T-helper 1 cell treated with Interleukin-12 subunit alpha and Interleukin-12 subunit beta and Interleukin-4 antibody, amounts not matched to agents 30 ng/mL and 1 ng/mL, for 36 hours (primary cell): ENCODE measurements at regions not wholly inside any gene's neighbourhood (a gene's known extent, or its start where the extent isn't known, plus 50 kb on each side); places are given as distances from the start of the nearest gene placed in this dataset.
"Not testable (repeated sequence)": the region's sequence is repeated elsewhere in the genome, so short reads cannot be mapped to it uniquely, and the experiment has no call there.

Source experiments
- intact Hi-C: fragments of 100-400 bp; cut with micrococcal nuclease; formaldehyde crosslinking; loops from one replicate; pipeline ENCODE4 v1.15.1; 2024

DNA sequence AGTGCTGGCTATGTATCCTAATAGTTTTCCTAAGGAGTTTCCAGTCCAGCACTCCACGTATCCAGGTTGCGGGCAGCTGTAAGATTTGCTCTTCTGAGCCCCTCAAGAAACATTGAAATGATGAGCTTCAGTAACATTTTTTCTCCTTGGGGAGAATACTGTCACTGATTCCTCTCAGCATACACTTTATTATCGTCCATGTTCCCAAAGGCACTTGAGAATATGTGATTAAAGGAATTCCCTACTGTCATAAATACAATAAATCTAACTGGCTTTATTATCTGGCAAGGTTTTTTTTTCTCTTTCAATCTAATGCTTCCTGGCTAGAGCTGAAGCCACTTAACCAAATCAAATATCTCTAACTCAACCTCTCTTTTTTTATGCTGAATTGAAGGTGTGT lies 359.2 kb upstream of the PKN2 start:
- intact Hi-C loops = no loop called here

DNA sequence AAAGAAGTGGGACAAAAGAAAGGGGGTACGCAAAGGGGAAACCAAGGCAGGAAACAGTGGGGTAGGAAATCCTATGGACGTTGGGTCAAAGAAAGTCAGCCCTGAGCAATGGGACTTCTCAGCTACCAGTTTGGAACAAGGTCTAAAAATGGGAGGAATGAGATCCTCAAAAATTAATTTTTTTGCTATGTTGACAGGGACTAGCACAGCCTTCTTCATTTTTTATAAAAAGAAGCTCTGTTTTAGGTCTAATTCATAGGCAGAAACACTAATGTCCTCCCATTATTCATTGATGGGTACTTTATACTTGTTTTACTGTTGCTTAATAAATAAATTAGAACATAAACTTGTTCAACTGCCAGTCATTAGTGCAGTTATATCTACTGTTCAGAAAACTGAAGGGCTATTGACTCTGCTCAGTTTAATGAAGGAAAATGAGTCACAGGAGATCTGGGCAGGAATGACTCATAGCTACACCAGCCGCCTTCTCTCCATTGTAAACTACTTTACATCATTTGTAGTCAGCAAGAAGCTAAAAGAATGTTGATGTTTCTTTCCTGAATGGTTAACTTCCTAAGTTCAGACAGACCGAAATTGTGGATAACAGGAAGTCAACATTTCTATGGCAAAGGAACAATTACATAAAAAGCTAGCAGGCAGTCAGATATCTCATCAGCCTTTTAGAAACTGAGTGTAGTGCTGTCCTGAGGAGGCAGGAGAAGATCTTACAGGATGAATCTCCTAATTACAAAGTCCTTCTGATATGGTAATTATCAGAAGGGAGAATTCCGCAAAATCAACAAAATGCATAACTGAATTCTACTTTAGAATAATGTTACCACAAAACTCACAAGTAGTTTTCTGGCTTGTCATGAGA lies 356.4 kb upstream of the PKN2 start:
- intact Hi-C loops = no loop called here

DNA sequence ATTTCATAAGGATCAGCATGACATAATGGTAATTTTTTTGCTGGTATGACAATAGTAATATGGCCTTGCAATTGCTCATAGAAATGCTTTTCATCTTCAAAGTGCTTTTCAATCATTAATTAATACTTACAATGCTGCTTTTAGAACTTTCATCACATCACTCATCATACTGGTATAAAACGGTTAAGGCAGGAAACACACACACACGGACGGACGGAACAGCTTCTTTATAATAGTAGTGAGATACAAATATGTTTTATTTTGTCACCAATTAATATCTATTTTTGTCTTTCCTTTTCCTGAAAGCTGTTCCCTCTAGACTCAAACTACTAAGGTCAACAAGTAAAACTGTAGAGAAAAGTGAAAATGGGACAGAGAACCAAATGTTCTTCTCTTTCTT lies 353.9 kb upstream of the PKN2 start:
- intact Hi-C loops = no loop called here

DNA sequence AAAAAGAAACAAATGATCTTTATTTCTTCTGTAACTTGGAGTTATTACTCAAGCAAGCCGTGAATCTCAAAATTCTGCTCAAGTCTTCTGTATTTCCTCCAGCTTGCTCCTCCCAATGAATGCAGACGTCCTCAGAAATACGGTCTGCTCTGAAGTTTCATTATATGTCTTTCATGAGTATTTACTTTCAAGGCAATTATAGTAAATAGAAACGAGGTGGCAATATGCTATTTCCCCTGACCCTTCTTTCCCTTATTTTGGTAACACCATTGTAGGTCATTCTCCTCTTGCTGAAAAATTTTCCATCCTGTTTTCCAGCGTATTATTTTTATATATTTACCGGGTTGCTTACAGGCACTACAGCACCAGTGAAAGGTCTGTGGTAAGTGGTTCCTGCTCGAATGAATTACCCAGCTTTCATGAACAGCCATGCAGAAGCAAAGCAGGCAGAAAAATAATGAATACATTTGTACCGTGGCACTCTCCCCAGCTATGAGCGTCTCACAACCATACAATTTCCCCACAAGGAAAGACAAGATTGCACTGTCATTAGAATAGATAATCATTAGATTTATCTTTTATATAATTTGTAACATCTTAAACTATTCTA lies 350.9 kb upstream of the PKN2 start:
- intact Hi-C loops = no loop called here

DNA sequence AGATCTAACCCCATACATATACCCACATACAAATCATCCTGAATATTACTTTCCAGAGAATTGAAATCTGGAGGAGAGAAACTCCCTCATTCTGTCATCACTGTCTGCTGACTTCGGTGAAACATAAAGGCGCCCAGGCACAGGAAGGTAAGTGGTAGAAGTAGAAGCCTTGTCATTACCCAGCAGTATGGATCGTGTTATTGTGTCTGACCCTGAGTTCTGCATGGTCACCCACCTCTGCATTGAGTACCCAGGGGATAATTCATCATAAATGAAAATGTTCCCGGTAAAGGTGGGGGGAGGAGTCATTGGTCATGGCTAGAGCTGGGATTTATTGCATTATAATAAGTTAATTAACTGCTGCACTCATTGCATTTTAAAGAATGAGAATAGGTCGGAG lies 342.6 kb upstream of the PKN2 start:
- intact Hi-C loops = no loop called here

DNA sequence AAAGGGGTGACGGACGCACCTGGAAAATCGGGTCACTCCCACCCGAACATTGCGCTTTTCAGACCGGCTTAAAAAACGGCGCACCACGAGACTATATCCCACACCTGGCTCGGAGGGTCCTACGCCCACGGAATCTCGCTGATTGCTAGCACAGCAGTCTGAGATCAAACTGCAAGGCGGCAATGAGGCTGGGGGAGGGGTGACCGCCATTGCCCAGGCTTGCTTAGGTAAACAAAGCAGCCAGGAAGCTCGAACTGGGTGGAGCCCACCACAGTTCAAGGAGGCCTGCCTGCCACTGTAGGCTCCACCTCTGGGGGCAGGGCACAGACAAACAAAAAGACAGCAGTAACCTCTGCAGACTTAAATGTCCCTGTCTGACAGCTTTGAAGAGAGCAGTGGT lies 342.0 kb upstream of the PKN2 start:
- intact Hi-C loops = not testable (repeated sequence)

DNA sequence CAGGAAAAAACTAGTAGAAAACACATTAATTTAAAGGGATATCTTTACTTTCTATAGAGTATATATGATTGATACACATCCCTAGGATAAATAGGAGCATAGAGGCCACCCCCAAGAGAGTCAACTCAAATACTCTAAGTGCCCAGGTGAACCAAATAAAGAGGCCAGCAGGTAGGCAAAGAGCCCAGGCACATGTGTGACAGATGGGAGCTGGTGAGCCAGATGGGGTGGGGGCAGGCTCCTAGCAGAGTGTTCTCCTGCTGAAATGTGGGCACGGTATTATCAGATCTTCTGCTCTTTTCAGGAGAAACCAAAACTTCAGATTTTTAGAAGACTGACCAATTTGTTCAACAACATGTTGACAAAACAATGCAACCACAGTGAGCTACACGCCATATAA lies 333.4 kb upstream of the PKN2 start:
- intact Hi-C loops = no loop called here

DNA sequence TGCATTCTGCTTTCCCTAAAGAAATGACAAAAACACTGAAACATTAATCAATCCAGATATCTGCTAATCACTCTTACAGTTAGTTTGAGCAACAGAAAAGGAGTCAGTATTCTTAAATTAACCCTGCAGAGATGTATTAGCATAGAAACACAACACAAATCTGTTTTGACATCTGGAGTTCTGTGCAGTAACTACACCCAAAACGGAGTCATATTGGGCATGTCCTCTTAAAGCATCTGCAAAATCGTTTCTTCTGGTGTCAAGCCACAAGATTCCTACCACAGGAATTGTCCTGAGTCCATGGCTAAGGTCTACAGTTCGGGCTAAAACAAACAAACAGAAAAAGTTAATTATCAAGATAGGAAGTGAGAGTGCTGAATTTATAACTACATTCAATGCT lies 332.1 kb upstream of the PKN2 start:
- intact Hi-C loops = no loop called here

DNA sequence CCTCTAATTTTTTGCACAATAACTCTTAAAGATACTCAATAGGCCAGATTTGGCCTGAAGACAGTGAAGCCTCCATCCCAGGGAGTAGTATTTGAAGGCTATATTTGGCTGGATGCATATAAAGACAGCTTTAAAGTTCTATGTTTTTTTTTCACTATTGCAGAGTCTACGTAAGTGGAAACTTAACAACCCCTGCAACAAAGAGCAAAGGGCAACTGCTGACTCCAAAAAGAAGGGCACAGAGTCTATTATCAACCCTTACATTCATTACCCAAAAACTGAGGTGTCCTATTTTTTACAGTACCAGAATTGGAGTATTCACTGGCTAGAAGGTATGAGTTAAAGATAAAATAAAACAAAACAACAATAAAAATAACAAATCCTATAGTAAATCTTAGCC lies 329.8 kb upstream of the PKN2 start:
- intact Hi-C loops = no loop called here

DNA sequence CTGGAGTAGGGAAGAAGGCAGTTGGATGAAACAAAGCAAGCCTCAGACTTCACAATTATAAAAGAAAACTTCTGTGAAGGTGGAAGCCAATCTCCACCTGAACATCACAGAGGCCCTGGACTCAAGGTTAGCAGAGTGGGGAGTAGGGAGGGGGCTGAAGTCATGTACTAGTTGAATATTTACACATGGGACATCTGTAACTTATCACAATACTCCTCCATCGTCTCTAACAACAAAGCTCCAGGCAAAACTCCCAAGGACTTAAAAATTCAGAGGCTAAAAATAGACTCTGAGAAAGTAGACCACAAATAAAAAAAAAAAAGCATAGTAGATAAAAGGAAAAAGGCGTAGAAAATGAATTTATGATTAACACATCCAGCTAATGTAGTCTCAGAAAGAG lies 326.3 kb upstream of the PKN2 start:
- intact Hi-C loops = no loop called here

DNA sequence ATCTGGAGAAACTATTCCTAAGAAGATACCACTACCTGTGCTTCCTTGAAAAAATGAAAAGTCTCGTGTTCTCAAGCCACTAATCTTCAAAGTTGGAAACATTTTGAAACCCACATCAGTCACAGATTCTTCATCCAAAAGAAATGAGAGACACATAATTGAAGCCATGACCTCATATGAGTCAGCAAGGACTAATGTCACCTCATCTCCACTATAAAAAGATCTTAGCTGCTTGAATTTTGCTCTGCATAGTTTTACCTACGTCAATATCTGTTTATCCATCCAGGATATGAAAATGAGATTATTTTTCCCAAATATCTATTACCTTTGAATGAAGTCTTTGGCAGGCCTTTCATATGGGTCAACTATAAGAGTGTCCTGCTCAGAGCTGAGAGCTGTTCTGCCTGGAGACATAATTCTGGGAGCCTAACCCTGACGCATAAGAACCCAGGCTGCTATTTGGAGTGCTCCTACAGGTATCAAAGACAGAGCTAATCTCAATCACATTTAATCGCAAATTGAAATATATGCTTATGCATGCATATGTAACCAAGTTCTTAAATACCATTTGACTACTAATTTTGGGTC lies 312.5 kb upstream of the PKN2 start:
- intact Hi-C loops = no loop called here

DNA sequence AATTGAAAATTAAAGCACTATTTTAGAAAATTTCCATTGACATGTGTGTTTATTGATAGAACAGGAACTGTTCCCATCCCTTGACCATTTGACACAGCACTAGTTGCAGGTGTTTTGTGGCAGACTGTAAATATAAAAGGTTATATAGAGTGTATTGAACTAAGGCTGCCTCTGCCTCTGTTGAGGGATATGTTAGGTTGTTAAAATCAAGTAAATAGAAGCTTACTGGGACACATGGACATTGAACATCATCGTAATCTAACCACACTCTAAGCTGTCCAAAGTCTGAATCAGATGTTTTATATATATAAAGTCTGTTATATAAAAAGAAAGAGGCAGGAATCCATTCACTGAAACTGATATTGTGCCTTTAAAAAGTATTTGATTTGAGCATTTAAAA lies 308.1 kb upstream of the PKN2 start:
- intact Hi-C loops = no loop called here

DNA sequence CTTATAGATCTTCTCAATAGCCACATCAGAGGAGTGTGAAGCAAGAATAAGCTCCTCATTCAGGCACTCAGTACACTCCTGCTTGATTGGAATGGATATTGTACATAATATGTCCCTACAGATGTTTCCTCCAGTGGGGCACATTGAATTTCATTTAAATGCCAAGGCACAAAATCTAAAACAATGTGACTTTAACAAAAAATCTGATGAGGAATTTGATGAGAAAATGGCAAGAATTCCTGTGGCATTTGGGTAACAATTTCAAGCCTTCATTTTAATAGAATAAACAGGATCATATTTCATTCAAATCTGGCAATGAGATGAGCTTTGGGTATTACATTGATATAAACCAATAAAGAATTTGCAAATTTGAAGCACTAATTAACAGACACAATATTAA lies 307.7 kb upstream of the PKN2 start:
- intact Hi-C loops = no loop called here

DNA sequence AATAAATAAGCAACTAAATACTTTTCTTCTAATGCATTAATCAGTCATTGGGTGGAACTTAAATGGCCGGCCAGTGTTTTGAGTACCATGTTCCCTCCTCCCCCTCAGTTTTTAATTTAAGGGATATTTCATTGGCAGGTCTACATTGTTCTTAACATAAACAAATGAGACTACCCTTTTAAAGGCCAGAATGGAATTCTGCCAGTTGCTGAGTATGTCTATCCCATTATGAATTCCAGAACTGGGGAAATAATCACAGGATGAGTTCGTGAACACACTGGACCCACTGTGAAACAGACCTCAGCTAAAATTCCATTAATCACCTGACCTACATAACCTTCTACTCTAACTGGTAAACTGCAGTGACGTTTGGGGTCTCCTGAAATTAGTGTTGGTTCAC lies 305.5 kb upstream of the PKN2 start:
- intact Hi-C loops = no loop called here

DNA sequence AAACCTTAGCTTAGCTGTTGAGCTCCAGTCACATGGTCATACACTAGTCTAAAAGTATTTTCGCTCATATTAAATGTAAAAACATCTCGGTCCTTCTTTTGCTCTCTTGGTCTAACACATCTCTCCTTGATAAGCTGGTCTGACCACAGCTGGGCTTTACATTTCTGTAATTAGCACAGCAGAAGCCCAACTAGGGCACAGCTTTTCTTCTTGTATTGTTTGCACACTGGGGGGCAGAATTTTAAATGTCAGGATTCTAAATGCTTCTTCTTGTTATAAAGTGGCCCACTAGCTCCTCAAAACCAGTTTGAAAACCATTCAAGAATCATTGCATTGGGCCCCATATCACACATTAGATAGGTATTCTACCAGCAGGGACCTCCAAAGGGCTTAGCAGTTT lies 289.1 kb upstream of the PKN2 start:
- intact Hi-C loops = no loop called here

DNA sequence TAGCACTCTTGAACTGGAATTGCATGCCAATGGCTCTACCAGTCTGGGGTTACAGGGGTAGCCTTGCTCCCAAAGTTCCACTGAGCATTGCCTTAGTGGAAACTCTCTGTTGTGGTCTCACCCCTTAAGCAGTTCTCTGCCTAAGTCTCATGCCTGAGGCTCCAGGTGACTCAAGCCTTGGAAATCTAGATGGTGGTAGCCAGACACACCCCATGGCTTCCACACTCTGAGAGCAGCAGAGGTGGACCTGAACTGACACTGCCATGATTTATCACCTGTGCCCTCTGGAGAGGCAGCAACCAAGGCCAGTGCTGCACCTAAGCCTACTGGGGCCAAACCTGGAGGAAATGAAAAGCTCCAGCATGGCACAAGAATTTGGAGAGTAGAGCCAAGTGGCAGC lies 285.7 kb upstream of the PKN2 start:
- intact Hi-C loops = no loop called here

DNA sequence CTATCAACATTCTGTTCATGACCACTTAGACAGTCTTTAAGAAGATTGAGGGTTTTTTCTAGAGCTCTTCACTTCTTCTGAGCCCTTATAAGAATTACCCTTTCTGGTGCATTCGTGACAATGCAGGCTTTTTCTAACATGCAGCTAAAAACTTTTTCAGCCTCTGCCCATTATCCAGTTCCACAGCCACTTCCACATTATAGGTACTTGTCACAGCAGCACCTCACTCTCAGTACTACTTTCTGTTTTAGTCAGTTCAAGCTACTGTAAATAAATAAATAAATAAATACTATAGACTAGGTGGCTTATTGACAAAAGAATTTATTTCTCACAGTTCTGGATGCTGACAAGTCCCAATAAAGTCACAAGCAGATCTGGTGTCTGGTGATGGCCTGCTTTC lies 284.4 kb upstream of the PKN2 start:
- intact Hi-C loops = no loop called here

DNA sequence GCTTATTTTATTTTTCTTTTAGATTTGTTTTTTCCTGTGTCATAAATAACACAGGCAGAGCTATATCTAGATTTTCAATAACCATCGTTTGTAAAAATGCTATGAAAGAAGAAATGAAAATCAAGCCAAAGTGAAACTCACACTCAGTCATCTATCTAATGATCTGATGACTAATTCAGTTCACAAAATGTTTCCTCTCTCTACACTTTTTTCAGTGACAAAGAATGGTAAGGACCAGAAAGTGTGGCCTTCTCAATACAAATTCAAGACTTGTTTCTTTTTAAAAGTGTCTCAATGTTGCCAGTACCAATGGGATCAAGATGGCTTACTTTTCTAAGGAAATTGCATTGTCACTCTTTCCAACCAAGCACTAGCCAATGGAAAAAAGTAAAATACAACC lies 282.8 kb upstream of the PKN2 start:
- intact Hi-C loops = no loop called here

DNA sequence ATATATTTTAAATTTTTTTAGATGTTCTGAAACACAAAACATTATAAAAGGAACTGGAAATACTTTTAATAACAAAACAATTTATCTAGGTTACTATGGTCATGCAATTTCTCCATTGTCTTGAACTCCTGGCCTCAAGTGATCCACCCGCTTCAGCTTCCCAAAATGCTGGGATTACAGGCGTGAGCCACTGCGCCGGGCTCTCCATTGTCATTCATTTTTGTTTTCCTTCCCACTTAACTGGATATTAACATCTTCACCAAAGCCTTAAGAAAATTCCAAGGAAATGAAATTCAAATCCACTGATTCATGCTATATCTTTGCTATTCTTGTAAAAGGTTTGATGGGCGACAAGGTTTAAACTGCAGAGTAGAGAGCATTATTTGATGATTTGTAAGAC lies 279.5 kb upstream of the PKN2 start:
- intact Hi-C loops = no loop called here

DNA sequence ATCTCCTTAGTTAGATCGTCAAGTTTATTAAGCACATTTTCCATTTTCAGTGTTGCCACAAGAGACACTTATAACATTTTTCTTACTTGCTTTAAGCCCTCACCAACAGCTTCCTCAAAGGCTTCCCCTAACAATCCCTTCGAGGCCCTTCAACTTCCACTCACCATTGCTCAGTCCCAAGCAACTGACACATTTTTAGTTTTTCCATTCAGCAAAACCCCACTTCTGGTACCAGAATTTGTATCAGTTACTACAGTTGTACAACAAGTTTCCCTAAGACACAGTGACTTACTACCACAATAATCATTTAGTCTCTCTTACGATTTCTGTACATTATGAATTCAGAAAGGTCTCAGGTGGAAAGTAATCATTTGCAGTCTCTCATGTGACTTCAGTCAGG lies 276.8 kb upstream of the PKN2 start:
- intact Hi-C loops = no loop called here

DNA sequence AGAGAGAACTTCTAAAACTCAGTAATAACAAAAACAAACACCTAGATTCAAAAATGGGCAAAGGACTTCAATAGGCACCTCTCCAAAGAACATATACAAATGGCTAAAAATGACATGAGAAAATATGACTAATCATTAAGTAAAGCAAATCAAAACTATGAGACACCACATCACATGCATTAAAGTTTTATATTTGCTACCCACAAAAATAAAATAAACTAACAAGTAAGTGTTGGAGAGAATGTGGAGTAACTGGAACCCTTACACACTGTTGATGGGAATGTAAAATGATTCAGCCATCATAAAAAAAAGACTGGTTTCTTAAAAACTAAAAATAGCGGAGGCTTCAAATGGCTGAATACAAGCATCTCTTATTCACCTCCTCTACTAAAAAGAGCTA lies 262.1 kb upstream of the PKN2 start:
- intact Hi-C loops = no loop called here

DNA sequence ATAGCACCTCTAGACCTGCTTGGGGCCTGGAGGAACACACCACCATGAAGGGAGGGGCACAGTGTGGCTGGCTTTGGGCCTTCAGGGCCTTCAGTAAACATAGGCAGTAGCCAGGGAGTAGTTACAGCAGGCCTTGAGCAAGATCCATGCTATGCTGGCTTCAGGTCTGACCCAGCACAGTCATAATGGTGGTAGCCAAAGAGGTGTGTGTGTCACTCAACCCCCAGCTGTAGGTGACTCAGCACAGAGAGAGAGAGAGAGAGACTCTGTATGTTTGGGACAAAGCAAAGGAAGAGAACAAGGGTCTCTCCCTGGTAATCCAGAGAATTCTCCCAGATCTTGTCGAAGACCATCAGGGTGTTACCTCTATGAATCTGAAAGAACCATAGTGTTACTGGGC lies 250.5 kb upstream of the PKN2 start:
- intact Hi-C loops = no loop called here

DNA sequence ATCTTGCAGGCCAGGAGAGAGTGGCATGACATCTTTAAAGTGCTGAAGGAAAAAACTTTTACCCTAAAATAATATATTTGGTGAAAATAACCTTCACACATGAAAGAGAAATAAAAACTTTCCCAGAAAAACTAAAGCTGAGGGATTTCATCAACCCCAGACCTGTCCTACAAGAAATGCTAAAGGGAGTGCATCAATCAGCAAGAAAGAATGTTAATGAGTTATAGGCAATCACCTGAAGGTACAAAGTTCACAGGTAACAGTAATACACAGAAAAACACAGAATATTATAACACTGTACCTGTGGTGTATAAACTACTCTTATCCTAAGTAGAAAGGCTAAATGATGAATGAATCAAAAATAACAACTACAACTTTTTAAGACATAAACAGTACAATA lies 249.2 kb upstream of the PKN2 start:
- intact Hi-C loops = no loop called here
